HG02870 (cell line): ENCODE measurements at regions not wholly inside any gene's neighbourhood (a gene's known extent, or its start where the extent isn't known, plus 50 kb on each side); places are given as distances from the start of the nearest gene placed in this dataset.

Source experiments
- ATAC-seq: cut with Tn5 transposase; IDR thresholded peaks from one replicate; pipeline ENCODE4 v1.9.1; 2021; ENCODE audit warnings: mild to moderate bottlenecking, moderate library complexity; ENCODE audit not compliant: unreplicated experiment

DNA sequence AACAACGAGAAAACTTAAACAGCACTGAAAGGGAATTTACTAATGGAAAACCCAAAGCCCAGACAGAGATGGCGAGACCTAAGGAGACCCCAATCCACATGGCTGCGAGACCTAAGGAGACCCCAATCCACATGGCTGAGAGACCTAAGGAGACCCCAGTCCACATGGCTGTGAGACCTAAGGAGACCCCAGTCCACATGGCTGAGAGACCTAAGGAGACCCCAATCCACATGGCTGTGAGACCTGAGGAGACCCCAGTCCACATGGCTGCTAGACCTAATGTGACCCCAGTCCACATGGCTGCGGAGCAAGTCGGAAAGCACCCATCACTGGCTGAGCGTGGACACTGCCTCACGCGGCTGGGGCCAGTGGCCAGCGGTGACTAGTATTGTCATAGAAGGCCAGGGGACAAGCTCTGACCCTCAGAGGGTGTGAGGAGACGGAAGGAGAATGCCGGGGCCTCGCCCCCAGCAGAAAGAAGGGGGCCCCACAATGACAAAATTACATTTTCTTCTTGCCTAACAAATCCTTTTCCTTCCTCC lies 241.8 kb downstream of the C16orf95 start:
- no peak for ATAC-seq

DNA sequence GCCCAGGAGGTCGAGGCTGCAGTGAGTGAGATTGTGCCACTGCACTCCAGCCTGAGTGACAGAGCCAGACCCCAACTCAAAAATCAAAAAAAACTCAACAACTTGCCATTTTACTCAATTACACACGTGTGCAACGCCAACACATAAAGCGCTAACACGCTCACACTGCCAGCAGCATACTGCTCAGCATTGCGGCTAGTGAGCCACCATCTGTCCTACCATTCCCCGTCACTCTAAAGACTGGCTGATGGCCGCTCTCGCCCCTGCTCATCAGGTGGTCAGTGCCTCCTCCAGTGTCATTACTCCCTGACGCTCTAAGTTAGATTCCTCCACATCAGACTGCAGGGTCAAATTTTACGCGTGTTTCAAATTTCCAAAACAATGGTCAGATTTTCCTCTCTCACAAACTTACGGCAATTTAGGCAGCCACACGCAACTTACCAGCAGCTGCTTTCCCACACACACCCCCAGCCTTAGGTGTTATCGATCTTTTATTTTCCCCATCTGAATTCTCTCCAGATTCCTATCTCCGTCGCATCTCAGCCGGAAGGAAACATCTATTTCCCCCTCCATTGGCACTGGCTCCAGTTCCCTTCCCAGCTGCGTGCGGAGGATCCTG lies 240.8 kb downstream of the C16orf95 start:
- ATAC-seq, result no peak

DNA sequence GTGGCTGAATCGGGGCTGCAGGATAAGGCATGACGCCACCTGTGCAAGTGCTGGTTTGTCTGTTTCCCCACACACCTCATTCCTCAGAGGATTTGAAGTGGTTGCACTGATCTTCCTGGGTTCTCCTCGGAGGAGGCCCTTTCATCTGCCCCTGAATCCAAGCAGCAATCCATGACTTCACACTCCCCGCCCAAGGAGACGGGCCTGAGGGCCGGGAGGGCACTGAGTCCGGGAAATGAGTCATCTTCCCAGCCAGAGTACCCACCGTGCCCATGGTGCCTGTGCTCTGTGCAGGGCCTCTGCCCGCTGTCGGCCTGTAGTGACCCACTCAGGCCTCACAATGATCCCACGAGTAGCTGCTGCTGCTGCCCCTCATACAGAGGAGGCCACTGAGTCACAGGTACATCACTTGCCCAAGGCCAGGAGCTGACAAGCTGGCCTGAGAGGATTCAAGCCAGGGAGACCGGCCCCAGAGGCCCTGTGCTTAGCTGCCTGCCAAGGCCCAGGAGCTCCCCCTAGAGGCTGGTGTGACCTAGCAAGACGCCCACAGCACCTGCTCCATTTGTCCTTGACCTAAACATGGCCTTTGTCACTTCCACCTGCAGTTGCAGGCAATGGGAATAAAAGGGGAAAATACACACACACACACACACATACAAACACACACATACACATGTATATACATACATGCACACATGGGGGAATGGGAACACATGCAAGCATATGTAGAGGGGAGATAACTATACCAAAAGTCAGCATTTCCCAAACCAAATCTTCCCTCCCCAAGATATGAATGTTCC lies 240.0 kb downstream of the C16orf95 start:
- ATAC-seq, result no peak

GRCh38 chr16:87077750-87078127 lies 239.5 kb downstream of the C16orf95 start:
- ATAC-seq, result no peak

DNA sequence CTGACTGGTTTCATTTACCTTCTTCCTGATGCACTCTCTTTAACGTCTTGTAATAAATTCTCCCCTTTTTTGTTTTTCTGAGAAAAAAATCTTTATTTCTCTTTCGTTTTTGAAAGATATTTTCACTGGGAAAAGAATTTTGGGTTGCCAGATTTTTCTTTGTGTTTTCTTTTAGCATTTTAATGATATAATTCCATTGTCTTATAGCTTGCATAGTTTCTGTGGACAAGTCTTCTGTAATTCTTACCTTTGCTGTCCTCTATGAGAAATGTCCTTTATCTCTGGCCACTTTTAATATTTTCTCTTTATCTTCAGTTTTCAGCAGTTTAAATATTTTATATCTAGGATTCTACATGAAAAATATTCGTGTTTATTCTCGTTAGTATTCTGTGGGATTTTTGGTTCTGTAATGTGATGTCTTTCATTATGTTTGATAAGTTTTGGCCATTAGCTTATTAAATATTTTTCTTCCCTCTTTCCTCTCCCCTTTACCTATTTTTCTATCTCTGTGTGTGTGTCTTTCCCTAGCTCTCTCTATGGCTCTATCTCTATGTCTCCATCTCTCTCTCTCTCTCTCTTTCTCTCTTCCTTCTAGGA lies 236.5 kb downstream of the C16orf95 start:
- ATAC-seq, result no peak

- no peak for ATAC-seq
Measured at GRCh38 chr16:87085441-87085840, 231.8 kb downstream of the C16orf95 start.

DNA sequence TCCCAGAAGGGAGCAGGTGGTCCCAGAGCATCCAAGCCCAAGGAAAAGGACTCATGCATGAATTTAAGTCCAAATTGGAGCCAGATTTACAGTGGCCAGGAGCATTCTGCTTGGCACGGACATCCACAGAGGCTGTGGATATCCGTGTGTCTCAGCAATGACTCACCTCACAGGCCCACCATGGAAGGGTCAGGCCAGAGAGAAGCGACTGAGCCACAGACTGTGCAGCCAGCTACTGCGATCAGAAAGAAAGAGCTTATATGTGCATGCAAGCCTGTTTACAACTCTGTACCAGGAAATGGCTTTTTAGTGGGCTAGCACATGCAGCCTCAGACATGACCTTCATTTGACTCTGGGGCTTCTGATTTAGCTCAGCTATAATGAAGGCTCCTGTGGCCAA lies 231.0 kb downstream of the C16orf95 start:
- no peak for ATAC-seq

- ATAC-seq, result no peak
Measured at GRCh38 chr16:87086575-87086974, 230.6 kb downstream of the C16orf95 start.

DNA sequence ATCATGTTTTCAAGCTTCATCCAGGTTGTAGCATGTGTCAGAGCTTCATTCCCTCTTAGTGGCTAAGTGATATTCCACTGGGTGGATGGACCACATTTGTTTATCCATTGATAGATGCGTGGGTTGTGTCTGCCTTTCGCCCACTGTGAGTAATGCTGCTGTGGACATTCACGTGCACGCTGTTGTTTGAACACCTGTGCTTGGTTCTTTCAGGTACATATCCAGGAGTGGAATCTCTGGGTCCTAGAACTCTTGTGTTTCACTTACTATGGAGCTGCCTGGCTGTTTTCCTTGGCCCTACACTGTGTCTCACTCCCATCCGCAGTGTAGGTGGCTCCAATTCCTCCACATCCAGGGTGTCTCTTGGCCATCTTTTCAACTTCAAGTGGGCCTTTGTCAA lies 224.2 kb downstream of the C16orf95 start:
- ATAC-seq, result no peak

- no peak for ATAC-seq
Measured at GRCh38 chr16:87093804-87094555, 223.2 kb downstream of the C16orf95 start.

- no peak for ATAC-seq
Measured at GRCh38 chr16:87094556-87094865, 222.7 kb downstream of the C16orf95 start.

DNA sequence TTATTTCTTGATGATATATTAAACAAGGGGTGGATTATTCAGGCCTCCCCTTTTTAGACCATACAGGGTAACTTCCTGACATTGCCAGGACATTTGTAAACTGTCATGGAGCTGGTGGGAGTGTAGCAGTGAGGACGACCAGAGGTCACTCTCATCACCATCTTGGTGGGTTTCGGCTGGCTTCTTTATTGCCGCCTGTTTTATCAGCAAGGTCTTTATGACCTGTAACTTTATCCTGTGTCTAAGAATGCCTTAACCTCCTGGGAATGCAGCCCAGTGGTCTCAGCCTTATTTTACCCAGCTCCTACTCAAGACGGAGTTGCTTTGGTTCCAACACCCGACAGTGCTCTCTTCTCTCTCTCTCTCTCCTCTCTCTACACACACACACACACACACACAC lies 221.9 kb downstream of the C16orf95 start:
- no peak for ATAC-seq

- ATAC-seq, result no peak
Measured at GRCh38 chr16:87096746-87097333, 220.4 kb downstream of the C16orf95 start.

GRCh38 chr16:87098361-87098760 lies 218.8 kb downstream of the C16orf95 start:
- no peak for ATAC-seq

DNA sequence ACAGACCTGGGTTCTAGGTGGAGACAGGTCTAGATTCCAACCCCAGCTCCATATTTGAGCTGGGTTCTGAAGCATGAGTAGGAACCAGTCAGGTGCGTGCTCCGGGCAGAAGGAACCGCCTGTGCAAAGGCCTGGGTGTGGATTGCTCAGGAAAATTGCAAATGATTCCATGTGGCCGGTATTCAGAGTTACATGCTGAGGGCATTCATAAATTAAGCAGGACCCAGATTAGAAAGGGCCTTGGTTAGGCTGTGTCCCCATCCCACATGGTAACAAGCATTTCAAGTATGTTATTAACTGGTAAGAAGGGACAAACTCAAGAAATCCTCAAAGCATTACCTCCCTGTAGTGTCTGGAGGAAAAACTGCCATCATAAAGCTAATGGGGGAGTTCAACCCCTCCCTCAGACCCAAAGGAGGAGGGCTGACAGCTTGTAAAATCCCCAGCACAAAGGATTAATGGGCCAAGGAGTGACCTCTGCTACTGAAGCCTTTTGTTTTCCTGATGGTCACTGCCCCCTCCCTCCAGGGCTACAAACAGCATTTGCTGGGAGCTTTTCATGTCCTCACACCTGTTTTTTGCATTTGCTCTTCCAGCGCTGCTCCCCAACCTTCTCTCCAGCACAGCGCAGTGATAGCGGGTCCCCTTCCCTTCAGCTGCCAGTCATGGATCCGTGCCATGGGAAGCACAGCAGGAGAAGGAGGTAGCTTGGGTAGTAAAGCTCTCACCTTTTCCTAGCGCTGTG lies 218.0 kb downstream of the C16orf95 start:
- no peak for ATAC-seq

GRCh38 chr16:87100306-87101058 lies 216.7 kb downstream of the C16orf95 start:
- no peak for ATAC-seq

DNA sequence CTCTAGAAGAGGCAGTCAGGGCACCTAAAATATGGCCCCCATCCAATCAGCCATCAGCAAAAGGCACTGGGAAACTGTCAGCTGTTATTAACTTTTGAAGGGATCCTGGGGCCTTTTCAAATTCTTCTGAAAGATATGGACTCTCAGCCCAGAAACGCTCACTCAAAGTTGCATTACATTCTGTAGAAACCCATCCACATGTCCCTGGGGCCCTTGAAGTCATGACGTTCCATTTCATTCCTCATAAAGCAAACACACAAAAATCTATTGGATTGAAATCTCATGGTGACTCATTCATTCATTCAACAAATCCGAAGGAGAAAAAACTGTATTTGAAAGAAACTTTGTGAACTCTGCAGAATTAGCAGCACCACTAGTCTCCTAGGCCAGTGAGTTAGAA lies 215.3 kb downstream of the C16orf95 start:
- ATAC-seq, result no peak

- ATAC-seq, result no peak
Measured at GRCh38 chr16:87107201-87107600, 210.0 kb downstream of the C16orf95 start.

- no peak for ATAC-seq
Measured at GRCh38 chr16:87108278-87108677, 208.9 kb downstream of the C16orf95 start.

GRCh38 chr16:87108941-87109340 lies 208.3 kb downstream of the C16orf95 start:
- ATAC-seq, result no peak
